ENCODE measurements at regions not wholly inside any gene's neighbourhood (a gene's known extent, or its start where the extent isn't known, plus 50 kb on each side); places are given as distances from the start of the nearest gene placed in this dataset.

DNA sequence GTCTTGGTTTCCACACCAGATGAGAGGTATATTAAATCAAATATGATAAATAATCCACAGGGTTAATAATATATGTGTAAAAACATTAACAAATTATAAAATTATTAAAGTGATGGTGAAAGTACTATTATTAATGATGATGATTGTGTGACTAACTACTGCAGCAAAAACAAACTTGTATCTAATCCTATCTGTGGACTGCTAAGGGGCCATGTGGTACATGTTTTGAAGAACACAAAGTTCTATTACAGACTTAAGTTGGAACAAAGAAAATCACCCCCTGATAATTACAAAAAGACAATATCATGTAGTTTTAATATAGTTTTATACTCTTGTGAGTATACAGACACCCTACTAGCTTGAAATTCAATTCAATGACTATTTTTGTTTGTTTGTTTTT lies 504.2 kb upstream of the NBEA start:
- no peak overlapping the region for H3K9ac ChIP-seq (ENCODE audit: low read length)
- no peaks in the 10 kb centered on the region for H3K36me3 ChIP-seq (ENCODE audit: control insufficient read depth, insufficient read depth, low read length, severe bottlenecking)
- peaks cover 8% of the 10 kb centered on the region for H3K4me1 ChIP-seq (ENCODE audit: control insufficient read depth, insufficient read depth, low read length)
- H3K9me3 ChIP-seq (ENCODE audit: control insufficient read depth, low read length) = no peaks in the 10 kb centered on the region
- H3K4me3 ChIP-seq (ENCODE audit: low read length) = no peak overlapping the region
- DNase-seq (ENCODE audit: low read depth) = no peak
- H3K27me3 ChIP-seq (replicated peaks; ENCODE audit: control insufficient read depth, insufficient read depth, low read length) = no peaks in the 10 kb centered on the region

DNA sequence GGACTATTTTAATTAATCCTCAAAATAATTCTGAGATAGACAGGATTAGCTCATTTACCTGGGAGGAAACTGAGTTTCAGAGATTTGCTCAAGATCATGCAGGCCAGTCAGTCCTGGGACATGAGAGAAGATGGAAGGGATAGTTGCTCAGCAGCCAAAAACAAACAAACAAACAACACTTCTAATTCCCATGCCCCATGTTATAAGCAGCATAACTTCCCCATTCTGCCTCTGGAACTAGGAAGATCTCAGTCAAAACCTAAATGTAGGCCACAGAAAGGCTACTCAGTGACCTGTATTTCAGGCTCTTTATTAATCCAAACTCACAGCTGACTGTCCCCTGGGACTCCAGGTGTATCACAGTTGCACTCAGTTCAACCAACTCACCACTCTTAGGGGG lies 489.2 kb upstream of the NBEA start:
- peaks cover under 1% of the 10 kb centered on the region for H3K9me3 ChIP-seq (ENCODE audit: control insufficient read depth, low read length)
- no peaks in the 10 kb centered on the region for H3K4me1 ChIP-seq (ENCODE audit: control insufficient read depth, insufficient read depth, low read length)
- no peaks in the 10 kb centered on the region for H3K36me3 ChIP-seq (ENCODE audit: control insufficient read depth, insufficient read depth, low read length, severe bottlenecking)
- H3K4me3 ChIP-seq (ENCODE audit: low read length) = no peak overlapping the region
- no peak overlapping the region for H3K9ac ChIP-seq (ENCODE audit: low read length)
- no peak for DNase-seq (ENCODE audit: low read depth)
- H3K27me3 ChIP-seq (replicated peaks; ENCODE audit: control insufficient read depth, insufficient read depth, low read length) = no peaks in the 10 kb centered on the region

- Histone ChIP-seq H3K9ac (ENCODE audit: low read length) (no peak overlapping the region), H3K36me3 (ENCODE audit: control insufficient read depth, insufficient read depth, low read length, severe bottlenecking) (no peaks in the 10 kb centered on the region), H3K27me3 (replicated peaks; ENCODE audit: control insufficient read depth, insufficient read depth, low read length) (no peaks in the 10 kb centered on the region), H3K4me1 (ENCODE audit: control insufficient read depth, insufficient read depth, low read length) (peaks cover 14% of the 10 kb centered on the region), H3K9me3 (ENCODE audit: control insufficient read depth, low read length) (peaks cover 7% of the 10 kb centered on the region), H3K4me3 (ENCODE audit: low read length) (no peak overlapping the region)
- peak; percentile 70 for DNase-seq (ENCODE audit: low read depth)
Measured at GRCh38 chr13:34458756-34459715, 483.0 kb upstream of the NBEA start.

- Histone ChIP-seq H3K36me3 (ENCODE audit: control insufficient read depth, insufficient read depth, low read length, severe bottlenecking) (no peaks in the 10 kb centered on the region), H3K4me1 (ENCODE audit: control insufficient read depth, insufficient read depth, low read length) (peaks cover 14% of the 10 kb centered on the region), H3K9ac (ENCODE audit: low read length) (no peak overlapping the region), H3K4me3 (ENCODE audit: low read length) (no peak overlapping the region), H3K9me3 (ENCODE audit: control insufficient read depth, low read length) (peaks cover 7% of the 10 kb centered on the region), H3K27me3 (replicated peaks; ENCODE audit: control insufficient read depth, insufficient read depth, low read length) (no peaks in the 10 kb centered on the region)
- DNase-seq (ENCODE audit: low read depth) = peak; percentile 4
Measured at GRCh38 chr13:34459856-34460255, 482.2 kb upstream of the NBEA start.

GRCh38 chr13:34462843-34463242 lies 479.2 kb upstream of the NBEA start:
- Histone ChIP-seq H3K4me1 (ENCODE audit: control insufficient read depth, insufficient read depth, low read length) (peaks cover 14% of the 10 kb centered on the region), H3K27me3 (replicated peaks; ENCODE audit: control insufficient read depth, insufficient read depth, low read length) (no peaks in the 10 kb centered on the region), H3K9ac (ENCODE audit: low read length) (no peak overlapping the region), H3K9me3 (ENCODE audit: control insufficient read depth, low read length) (peaks cover 7% of the 10 kb centered on the region), H3K36me3 (ENCODE audit: control insufficient read depth, insufficient read depth, low read length, severe bottlenecking) (no peaks in the 10 kb centered on the region), H3K4me3 (ENCODE audit: low read length) (no peak overlapping the region)
- DNase-seq (ENCODE audit: low read depth) = peak; percentile 48

GRCh38 chr13:34464011-34464410 lies 478.1 kb upstream of the NBEA start:
- Histone ChIP-seq H3K4me3 (ENCODE audit: low read length) (no peak overlapping the region), H3K36me3 (ENCODE audit: control insufficient read depth, insufficient read depth, low read length, severe bottlenecking) (no peaks in the 10 kb centered on the region), H3K9me3 (ENCODE audit: control insufficient read depth, low read length) (no peaks in the 10 kb centered on the region), H3K4me1 (ENCODE audit: control insufficient read depth, insufficient read depth, low read length) (peaks cover 14% of the 10 kb centered on the region), H3K27me3 (replicated peaks; ENCODE audit: control insufficient read depth, insufficient read depth, low read length) (no peaks in the 10 kb centered on the region), H3K9ac (ENCODE audit: low read length) (no peak overlapping the region)
- no peak for DNase-seq (ENCODE audit: low read depth)

DNA sequence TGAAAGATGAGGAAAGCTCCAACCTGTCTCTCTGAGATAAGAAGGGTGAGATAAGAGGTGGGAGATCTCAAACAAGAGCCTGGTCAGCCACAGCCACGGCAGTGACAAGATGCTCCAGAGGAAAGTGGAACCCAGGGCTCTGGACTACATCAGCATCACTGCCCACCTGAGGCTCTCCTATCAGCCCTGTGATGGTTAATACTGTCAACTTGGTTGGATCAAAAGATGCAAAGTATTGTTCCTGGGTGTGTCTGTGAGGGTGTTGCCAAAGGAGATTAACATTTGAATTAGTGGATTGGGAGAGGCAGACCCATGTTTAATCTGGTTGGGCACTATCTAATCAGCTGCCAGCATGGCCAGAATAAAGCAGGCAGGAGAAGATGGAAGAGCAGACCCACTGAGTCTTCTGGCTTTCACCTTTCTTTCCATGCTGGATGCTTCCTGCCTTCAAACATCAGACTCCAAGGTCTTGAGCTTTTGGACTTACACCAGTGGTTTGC lies 476.6 kb upstream of the NBEA start:
- peaks cover 14% of the 10 kb centered on the region for H3K4me1 ChIP-seq (ENCODE audit: control insufficient read depth, insufficient read depth, low read length)
- H3K9ac ChIP-seq (ENCODE audit: low read length) = no peak overlapping the region
- no peak for DNase-seq (ENCODE audit: low read depth)
- H3K9me3 ChIP-seq (ENCODE audit: control insufficient read depth, low read length) = no peaks in the 10 kb centered on the region
- H3K4me3 ChIP-seq (ENCODE audit: low read length) = no peak overlapping the region
- no peaks in the 10 kb centered on the region for H3K27me3 ChIP-seq (replicated peaks; ENCODE audit: control insufficient read depth, insufficient read depth, low read length)
- H3K36me3 ChIP-seq (ENCODE audit: control insufficient read depth, insufficient read depth, low read length, severe bottlenecking) = no peaks in the 10 kb centered on the region

DNA sequence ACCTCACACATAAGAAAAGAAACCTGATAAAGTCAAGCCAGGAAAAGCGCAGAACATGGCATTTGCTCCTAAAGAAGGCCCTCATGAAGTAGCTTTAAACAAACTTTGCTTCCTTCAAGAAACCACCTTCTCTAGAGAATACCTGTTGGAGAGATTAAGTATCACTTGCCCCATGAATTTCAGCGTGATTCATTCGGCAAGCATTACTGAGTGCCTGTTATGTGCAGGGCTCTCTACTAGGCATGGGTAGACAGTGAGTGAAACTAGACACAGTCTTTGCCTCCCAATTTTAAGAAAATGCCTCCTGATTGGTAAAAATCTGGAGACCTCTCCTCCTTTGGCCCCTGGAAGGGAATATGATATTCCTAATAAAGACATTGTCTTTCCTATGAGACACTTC lies 475.8 kb upstream of the NBEA start:
- H3K9me3 ChIP-seq (ENCODE audit: control insufficient read depth, low read length) = no peaks in the 10 kb centered on the region
- DNase-seq (ENCODE audit: low read depth) = no peak
- no peaks in the 10 kb centered on the region for H3K36me3 ChIP-seq (ENCODE audit: control insufficient read depth, insufficient read depth, low read length, severe bottlenecking)
- no peak overlapping the region for H3K9ac ChIP-seq (ENCODE audit: low read length)
- H3K27me3 ChIP-seq (replicated peaks; ENCODE audit: control insufficient read depth, insufficient read depth, low read length) = no peaks in the 10 kb centered on the region
- no peak overlapping the region for H3K4me3 ChIP-seq (ENCODE audit: low read length)
- H3K4me1 ChIP-seq (ENCODE audit: control insufficient read depth, insufficient read depth, low read length) = peaks cover 14% of the 10 kb centered on the region

GRCh38 chr13:34467450-34468083 lies 474.5 kb upstream of the NBEA start:
- H3K36me3 ChIP-seq (ENCODE audit: control insufficient read depth, insufficient read depth, low read length, severe bottlenecking) = no peaks in the 10 kb centered on the region
- H3K9me3 ChIP-seq (ENCODE audit: control insufficient read depth, low read length) = no peaks in the 10 kb centered on the region
- no peaks in the 10 kb centered on the region for H3K27me3 ChIP-seq (replicated peaks; ENCODE audit: control insufficient read depth, insufficient read depth, low read length)
- H3K9ac ChIP-seq (ENCODE audit: low read length) = no peak overlapping the region
- DNase-seq (ENCODE audit: low read depth) = no peak
- H3K4me3 ChIP-seq (ENCODE audit: low read length) = no peak overlapping the region
- H3K4me1 ChIP-seq (ENCODE audit: control insufficient read depth, insufficient read depth, low read length) = peaks cover 10% of the 10 kb centered on the region

DNA sequence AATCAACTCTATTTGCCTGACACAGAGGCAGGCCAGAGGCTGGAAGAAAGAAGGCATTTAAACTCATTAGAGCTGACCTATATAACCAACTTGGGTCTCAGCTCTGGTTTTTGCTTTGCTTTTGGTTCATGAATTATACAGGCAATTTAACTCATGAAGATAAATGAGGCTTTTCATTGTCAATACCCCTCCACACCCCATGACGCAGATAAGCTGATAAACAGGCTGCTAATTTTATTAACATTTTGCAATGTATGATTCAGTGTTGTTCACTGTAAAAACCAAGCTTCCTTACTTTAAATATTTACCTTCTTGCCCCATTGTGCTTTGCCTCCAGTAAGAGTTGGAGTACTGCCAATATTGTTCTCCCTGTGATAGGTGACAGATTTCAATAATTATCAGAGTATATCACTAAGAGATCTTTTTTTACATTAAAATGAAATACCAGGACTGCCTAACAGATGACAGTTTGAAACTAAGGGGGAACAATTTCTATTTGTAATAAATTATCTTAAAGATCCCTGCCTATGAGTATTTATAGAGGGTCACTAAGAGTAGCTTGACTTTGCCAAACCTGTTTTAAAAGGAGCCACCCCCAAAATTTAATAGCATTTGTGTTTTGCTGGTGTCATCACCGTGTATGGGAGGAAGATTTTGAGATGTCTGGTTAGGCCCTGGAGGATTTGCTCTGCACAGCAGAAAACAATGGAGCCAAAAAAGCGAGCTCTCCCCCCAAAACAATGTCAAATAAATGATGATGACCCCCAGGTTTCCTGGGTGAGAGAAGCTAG lies 472.7 kb upstream of the NBEA start:
- DNase-seq (ENCODE audit: low read depth) = no peak
- Histone ChIP-seq H3K36me3 (ENCODE audit: control insufficient read depth, insufficient read depth, low read length, severe bottlenecking) (no peaks in the 10 kb centered on the region), H3K4me1 (ENCODE audit: control insufficient read depth, insufficient read depth, low read length) (no peaks in the 10 kb centered on the region), H3K9ac (ENCODE audit: low read length) (no peak overlapping the region), H3K27me3 (replicated peaks; ENCODE audit: control insufficient read depth, insufficient read depth, low read length) (no peaks in the 10 kb centered on the region), H3K9me3 (ENCODE audit: control insufficient read depth, low read length) (no peaks in the 10 kb centered on the region), H3K4me3 (ENCODE audit: low read length) (no peak overlapping the region)

Measured in adipocyte (in vitro differentiated cells).